Ascending aorta (tissue), 2 donors: ENCODE measurements at regions not wholly inside any gene's neighbourhood (a gene's known extent, or its start where the extent isn't known, plus 50 kb on each side); places are given as distances from the start of the nearest gene placed in this dataset.

Experiments used
- DNase-seq, 2 donors: peaks; one replicate each; pipeline ENCODE4 v3.0.0-alpha.2; 2019; ENCODE audit warnings: low spot score in 2 of 2
- H3K27ac ChIP-seq, 2 donors: fragments of 200-600 bp; sonication (generic); one replicate each; pipeline ENCODE4 v1.5.1; 2016 to 2017; ENCODE audit warnings: mild to moderate bottlenecking in 1 of 2
- H3K27me3 ChIP-seq: fragments of 200-600 bp; sonication (generic); one replicate; pipeline ENCODE4 v1.5.1; 2017
- H3K36me3 ChIP-seq, 2 donors: fragments of 200-600 bp; sonication (generic); one replicate each; pipeline ENCODE4 v1.5.1; 2016
- H3K4me1 ChIP-seq, 2 donors: fragments of 200-600 bp; sonication (generic); one replicate each; pipeline ENCODE4 v1.5.1; 2016 to 2017; ENCODE audit warnings: mild to moderate bottlenecking in 1 of 2
- H3K4me3 ChIP-seq, 2 donors: fragments of 200-600 bp; sonication (generic); one replicate each; pipeline ENCODE4 v1.5.1; 2016 to 2017; ENCODE audit warnings: mild to moderate bottlenecking in 1 of 2
- H3K9me3 ChIP-seq, 2 donors: fragments of 200-600 bp; sonication (generic); one replicate each; pipeline ENCODE4 v1.5.1; 2016
- intact Hi-C: fragments of 100-400 bp; cut with DNase I; formaldehyde crosslinking; loops from one replicate; pipeline ENCODE4 v1.15.1; 2023
- TF ChIP-seq, protein P1 (sequence below), 3 experiments: fragments of 200-600 bp in 2 of 3; fragments of 450-650 bp in 1 of 3; sonication (generic) in 2 of 3; IDR thresholded peaks; one replicate each; pipeline ENCODE4 v1.5.1; 2016 to 2019; ENCODE audit warnings: antibody characterized with exemption in 3 of 3, mild to moderate bottlenecking in 1 of 3, moderate library complexity in 1 of 3

DNA sequence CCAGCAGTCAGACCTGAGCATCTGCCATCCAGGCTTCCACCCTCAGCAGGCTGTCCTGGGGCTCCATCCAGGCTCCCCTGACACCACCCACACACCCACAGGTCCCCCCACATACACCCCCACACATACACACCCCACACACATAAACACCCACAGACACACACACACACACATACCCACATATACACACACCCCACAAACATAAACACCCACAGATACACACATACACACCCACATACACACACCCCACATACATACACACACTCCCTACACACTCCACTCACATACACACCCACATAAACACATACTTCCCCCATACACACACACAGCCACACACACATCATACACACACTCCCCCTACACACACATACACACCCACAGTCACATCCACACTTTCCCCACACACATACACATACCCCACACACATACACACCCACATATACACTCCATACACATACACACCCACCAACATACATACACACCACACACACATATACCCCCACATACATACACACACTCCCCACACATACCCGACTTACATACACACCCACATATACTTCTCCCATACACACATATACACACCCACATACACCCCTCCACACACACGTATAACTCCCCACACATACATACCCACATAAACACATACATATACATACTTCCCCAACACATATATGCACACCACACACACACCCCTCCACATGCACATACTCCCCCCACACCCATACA lies 183.3 kb upstream of the ETAA1 start:
- TF ChIP-seq, protein P1, sequence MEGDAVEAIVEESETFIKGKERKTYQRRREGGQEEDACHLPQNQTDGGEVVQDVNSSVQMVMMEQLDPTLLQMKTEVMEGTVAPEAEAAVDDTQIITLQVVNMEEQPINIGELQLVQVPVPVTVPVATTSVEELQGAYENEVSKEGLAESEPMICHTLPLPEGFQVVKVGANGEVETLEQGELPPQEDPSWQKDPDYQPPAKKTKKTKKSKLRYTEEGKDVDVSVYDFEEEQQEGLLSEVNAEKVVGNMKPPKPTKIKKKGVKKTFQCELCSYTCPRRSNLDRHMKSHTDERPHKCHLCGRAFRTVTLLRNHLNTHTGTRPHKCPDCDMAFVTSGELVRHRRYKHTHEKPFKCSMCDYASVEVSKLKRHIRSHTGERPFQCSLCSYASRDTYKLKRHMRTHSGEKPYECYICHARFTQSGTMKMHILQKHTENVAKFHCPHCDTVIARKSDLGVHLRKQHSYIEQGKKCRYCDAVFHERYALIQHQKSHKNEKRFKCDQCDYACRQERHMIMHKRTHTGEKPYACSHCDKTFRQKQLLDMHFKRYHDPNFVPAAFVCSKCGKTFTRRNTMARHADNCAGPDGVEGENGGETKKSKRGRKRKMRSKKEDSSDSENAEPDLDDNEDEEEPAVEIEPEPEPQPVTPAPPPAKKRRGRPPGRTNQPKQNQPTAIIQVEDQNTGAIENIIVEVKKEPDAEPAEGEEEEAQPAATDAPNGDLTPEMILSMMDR (IDR thresholded peaks at IDR 0.05), result no peak
- DNase-seq, result no peak
- H3K27ac ChIP-seq, result no peak overlapping the region
- no peaks in the 10 kb centered on the region for H3K36me3 ChIP-seq
- no peaks in the 10 kb centered on the region for H3K9me3 ChIP-seq
- H3K4me3 ChIP-seq, result no peak overlapping the region
- intact Hi-C loops, result no loop called here
- H3K27me3 ChIP-seq, result no peaks in the 10 kb centered on the region
- H3K4me1 ChIP-seq, result no peaks in the 10 kb centered on the region

DNA sequence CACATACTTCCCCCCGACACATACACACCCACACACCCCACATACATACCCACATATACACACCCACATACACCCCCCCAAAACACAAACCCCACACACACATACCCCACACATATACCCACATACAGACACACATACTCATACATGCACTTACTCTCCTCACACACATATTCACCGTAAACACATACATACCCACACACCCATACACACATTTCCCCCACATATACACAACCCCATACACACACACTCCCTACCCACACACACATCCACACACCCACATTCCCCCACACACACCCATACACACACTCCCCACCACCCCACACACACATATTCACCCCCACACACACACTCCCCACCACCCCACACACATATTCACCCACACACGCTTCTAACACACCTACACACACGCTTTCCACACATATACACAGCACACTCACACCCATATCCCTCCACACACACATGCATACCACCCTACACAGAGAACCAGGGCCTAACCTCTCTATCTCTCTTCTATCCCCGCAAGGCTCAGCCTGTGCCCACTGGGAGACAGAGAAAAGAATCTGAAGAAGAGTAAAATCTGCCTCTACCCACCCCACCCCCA lies 182.4 kb upstream of the ETAA1 start:
- H3K4me3 ChIP-seq, result no peak overlapping the region
- intact Hi-C loops, result no loop called here
- H3K4me1 ChIP-seq, result no peaks in the 10 kb centered on the region
- DNase-seq, result no peak
- TF ChIP-seq, protein P1 (IDR thresholded peaks at IDR 0.05), result no peak
- H3K36me3 ChIP-seq, result no peaks in the 10 kb centered on the region
- H3K27me3 ChIP-seq, result no peaks in the 10 kb centered on the region
- H3K9me3 ChIP-seq, result no peaks in the 10 kb centered on the region
- H3K27ac ChIP-seq, result no peak overlapping the region

DNA sequence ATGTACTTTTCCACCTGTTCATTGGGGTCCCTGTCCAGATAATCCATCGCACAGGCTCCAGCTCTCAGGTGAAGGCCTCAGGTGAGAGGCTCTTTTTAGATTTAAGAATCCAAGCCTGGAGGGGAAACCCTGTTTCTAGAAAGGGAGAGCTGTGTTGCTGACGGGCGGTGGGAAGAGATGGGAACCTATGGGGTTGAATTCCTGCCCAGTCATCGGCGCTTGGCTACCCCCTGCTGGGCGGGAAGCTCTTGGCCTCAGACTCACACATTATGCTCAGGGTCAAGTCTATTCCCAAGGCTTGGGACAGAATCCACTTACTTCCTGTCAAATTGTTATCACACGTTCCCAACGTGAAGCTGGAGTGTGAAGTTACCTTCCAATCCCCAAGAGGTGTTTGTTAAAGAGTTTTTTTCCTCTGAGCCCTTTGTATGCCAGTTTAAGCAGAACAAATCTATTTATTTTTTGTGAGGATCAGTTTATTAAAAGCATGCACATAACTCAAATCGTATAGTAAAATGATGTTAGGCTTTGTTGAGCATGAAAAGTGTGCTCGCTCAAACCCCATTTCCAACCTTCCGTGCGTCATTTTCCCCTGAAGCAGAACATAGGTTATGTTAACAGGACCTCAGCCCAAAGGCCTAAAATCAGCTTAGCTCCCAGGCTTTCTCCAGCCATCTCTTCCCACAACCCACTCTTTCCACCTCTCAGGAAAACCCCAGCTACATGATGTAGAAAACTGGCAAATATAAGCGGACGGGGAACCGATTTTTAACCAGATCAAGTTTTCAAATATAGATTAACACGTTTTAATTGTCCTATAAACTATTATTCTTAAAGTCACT lies 181.7 kb upstream of the ETAA1 start:
- Histone ChIP-seq H3K4me3 (no peak overlapping the region), H3K4me1 (no peaks in the 10 kb centered on the region), H3K27me3 (no peaks in the 10 kb centered on the region), H3K9me3 (no peaks in the 10 kb centered on the region), H3K36me3 (no peaks in the 10 kb centered on the region), H3K27ac (no peak overlapping the region)
- intact Hi-C loops, result no loop called here
- TF ChIP-seq, protein P1 (IDR thresholded peaks at IDR 0.05), result no peak
- DNase-seq, result no peak

DNA sequence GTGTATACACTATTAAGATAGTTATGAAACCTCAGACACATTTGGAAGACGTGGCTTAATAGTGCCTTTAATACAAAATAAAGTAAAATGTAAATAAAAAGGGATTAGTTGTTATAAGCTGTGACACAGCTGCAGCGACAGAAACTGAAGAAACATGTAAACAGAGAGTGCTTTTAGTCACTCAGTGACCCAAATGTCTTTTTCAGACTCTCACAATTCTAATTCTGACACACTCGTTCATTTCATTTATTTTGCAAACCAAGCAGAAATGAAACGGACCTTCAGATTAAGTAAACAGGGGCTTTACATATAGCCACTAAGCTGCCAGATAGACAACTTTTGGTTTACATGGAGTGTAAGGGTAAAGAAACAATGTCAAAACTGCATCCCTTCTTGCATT lies 181.0 kb upstream of the ETAA1 start:
- Histone ChIP-seq H3K9me3 (no peaks in the 10 kb centered on the region), H3K27ac (no peak overlapping the region), H3K4me3 (no peak overlapping the region), H3K27me3 (no peaks in the 10 kb centered on the region), H3K36me3 (no peaks in the 10 kb centered on the region), H3K4me1 (no peaks in the 10 kb centered on the region)
- intact Hi-C loops, result no loop called here
- TF ChIP-seq, protein P1 (IDR thresholded peaks at IDR 0.05), result no peak
- no peak for DNase-seq

DNA sequence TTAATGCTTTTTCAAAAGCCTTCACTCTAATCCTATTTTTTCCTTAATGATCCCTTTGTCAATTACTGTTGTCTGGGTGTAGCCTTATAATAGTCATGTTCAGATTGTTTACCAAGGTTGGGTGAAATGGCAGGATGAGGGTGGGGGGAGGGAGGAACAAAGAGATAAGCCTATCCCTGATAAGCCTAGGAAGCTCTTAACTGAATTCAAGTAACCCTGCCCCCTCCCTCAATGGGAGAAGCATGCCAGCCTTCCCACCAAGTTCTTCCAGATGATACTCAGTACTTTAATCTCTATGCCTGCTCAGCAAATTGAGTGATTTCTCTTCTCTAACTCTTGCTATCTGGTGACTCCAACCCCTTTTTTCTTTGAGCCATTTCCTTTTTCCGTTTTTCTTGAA lies 180.3 kb upstream of the ETAA1 start:
- Histone ChIP-seq H3K27ac (no peak overlapping the region), H3K4me3 (no peak overlapping the region), H3K36me3 (no peaks in the 10 kb centered on the region), H3K27me3 (no peaks in the 10 kb centered on the region), H3K4me1 (no peaks in the 10 kb centered on the region), H3K9me3 (no peaks in the 10 kb centered on the region)
- intact Hi-C loops, result no loop called here
- no peak for DNase-seq
- TF ChIP-seq, protein P1 (IDR thresholded peaks at IDR 0.05), result no peak
